LNCAP (cell line): ENCODE measurements at regions not wholly inside any gene's neighbourhood (a gene's known extent, or its start where the extent isn't known, plus 50 kb on each side); places are given as distances from the start of the nearest gene placed in this dataset.

Experiments used
- CTCF ChIP-seq: fragments of 450-650 bp; IDR thresholded peaks from 2 replicates; pipeline ENCODE4 v1.5.1; 2017; ENCODE audit warnings: mild to moderate bottlenecking

- no peak for TF ChIP-seq CTCF
Observed at GRCh38 chr20:39632757-39633156, 670.6 kb downstream of the DHX35 start.

GRCh38 chr20:39632176-39632575, 670.0 kb downstream of the DHX35 start:
- TF ChIP-seq CTCF = no peak

GRCh38 chr20:39631557-39631956, 669.4 kb downstream of the DHX35 start:
- no peak for TF ChIP-seq CTCF

- TF ChIP-seq CTCF = no peak
Observed at GRCh38 chr20:39630215-39630908, 668.2 kb downstream of the DHX35 start.

GRCh38 chr20:39627765-39628164, 665.6 kb downstream of the DHX35 start:
- TF ChIP-seq CTCF = no peak

GRCh38 chr20:39624316-39624715, 662.2 kb downstream of the DHX35 start:
- no peak for TF ChIP-seq CTCF

GRCh38 chr20:39623584-39624234, 661.6 kb downstream of the DHX35 start:
- no peak for TF ChIP-seq CTCF
